ENCODE measurements at regions not wholly inside any gene's neighbourhood (a gene's known extent, or its start where the extent isn't known, plus 50 kb on each side); places are given as distances from the start of the nearest gene placed in this dataset.

- Histone ChIP-seq H2BK20ac (ENCODE audit: low read length) (no peak overlapping the region), H3K27me3 (replicated peaks in 1 of 4; ENCODE audit: control insufficient read depth in 3 of 4, extremely low read depth in 1 of 4, insufficient read depth in 3 of 4, low read length in 3 of 4) (no peaks in the 10 kb centered on the region), H3K4me3 (ENCODE audit: extremely low read depth in 1 of 4, insufficient read depth in 2 of 4, low read depth in 3 of 4, low read length in 4 of 4) (no peak overlapping the region), H3K79me2 (ENCODE audit: control insufficient read depth in 1 of 2, insufficient read depth in 2 of 2, low read length in 2 of 2) (no peaks in the 10 kb centered on the region), H3K79me1 (ENCODE audit: low read depth, low read length) (no peaks in the 10 kb centered on the region; the same call in 1 of the 2 replicates), H2BK15ac (ENCODE audit: low read length) (no peak overlapping the region), H3K4ac (replicated peaks; ENCODE audit: insufficient read length, low read depth, low read length) (no peak overlapping the region), H2BK5ac (ENCODE audit: low read depth, low read length) (no peak overlapping the region), H3K27ac (ENCODE audit: low read depth, low read length) (no peak overlapping the region), H3K9ac (replicated peaks in 1 of 4; ENCODE audit: extremely low read depth in 1 of 4, low read depth in 3 of 4, low read length in 3 of 4) (no peak overlapping the region), H3K23me2 (ENCODE audit: low read depth, low read length) (no peaks in the 10 kb centered on the region), H2AFZ (ENCODE audit: low read length) (no peak overlapping the region), H3K36me3 (ENCODE audit: control insufficient read depth in 2 of 4, insufficient read depth in 4 of 4, low read length in 3 of 4) (no peaks in the 10 kb centered on the region), H4K5ac (ENCODE audit: insufficient read length, low read depth, low read length) (no peak overlapping the region), H2BK12ac (ENCODE audit: low read depth, low read length) (no peak overlapping the region), H4K91ac (replicated peaks; ENCODE audit: insufficient read length, low read length) (no peak overlapping the region), H3K9me3 (ENCODE audit: insufficient read depth in 2 of 2, low read depth in 1 of 2, low read length in 1 of 2) (no peaks in the 10 kb centered on the region), H3K18ac (ENCODE audit: extremely low read depth, low read length) (no peak overlapping the region), H3K14ac (ENCODE audit: insufficient read length) (no peak overlapping the region), H2AK5ac (ENCODE audit: low read depth, low read length) (no peak overlapping the region), H3K56ac (replicated peaks; ENCODE audit: insufficient read length, low read depth, low read length) (no peak overlapping the region), H3K4me2 (ENCODE audit: insufficient read depth in 1 of 2, low read depth in 2 of 2, low read length in 2 of 2) (no peak overlapping the region), H3K23ac (ENCODE audit: insufficient read length) (no peak overlapping the region), H3K4me1 (replicated peaks in 1 of 4; ENCODE audit: control insufficient read depth in 3 of 4, insufficient read depth in 4 of 4, low read length in 3 of 4) (peaks cover 0 to 7% (median under 1%) of the 10 kb centered on the region in 4 experiments; a peak in 2 of 7 replicates), H2BK120ac (replicated peaks; ENCODE audit: low read depth, low read length) (no peak overlapping the region), H4K8ac (ENCODE audit: extremely low read depth, insufficient read depth, low read length) (no peak overlapping the region), H4K20me1 (replicated peaks in 1 of 2; ENCODE audit: control insufficient read depth in 1 of 2, insufficient read depth in 2 of 2, low read length in 2 of 2) (no peaks in the 10 kb centered on the region)
- DNase-seq (ENCODE audit: low read depth in 1 of 2, low spot score in 2 of 2) (no peak), FAIRE-seq (no peak)
- ChIA-PET CTCF (ENCODE audit: partially characterized antibody) (interaction anchor here (1.3 kb wide), 1 partner anchor 77 kb away, joined by 3 read pairs; no protein-coding TSS in a partner anchor), POLR2A (ENCODE audit: partially characterized antibody) (no interaction called here)
- WGBS, 2 experiments (ENCODE audit: extremely low coverage in 1 of 2, insufficient coverage in 1 of 2, insufficient read length in 1 of 2, insufficient replicate concordance in 2 of 2, low coverage in 1 of 2, low lambda C conversion rate in 2 of 2, missing lambda C conversion rate in 1 of 2): 90% methylated on average over 6 of the region's 6 CpGs; no CpG with 5 or more reads in 1 of the 2 experiments
- no peak for TF ChIP-seq CTCF (IDR thresholded peaks at IDR 0.05; ENCODE audit: control extremely low read depth in 1 of 3, insufficient read depth in 1 of 3, low read depth in 1 of 3, low read length in 3 of 3)
- no peak for TF ChIP-seq POLR2AphosphoS5 (IDR thresholded peaks at IDR 0.05; ENCODE audit: low read depth, low read length)
- TF ChIP-seq TCF12 (IDR thresholded peaks at IDR 0.05; ENCODE audit: low read depth, low read length): no peak
- TF ChIP-seq CHD1 (IDR thresholded peaks at IDR 0.05; ENCODE audit: low read depth, low read length): no peak
- no peak for TF ChIP-seq HDAC2 (IDR thresholded peaks at IDR 0.05; ENCODE audit: borderline replicate concordance in 1 of 2, low read depth in 2 of 2, low read length in 2 of 2)
- TF ChIP-seq NANOG (IDR thresholded peaks at IDR 0.05; ENCODE audit: insufficient read depth, low read depth, low read length, poor library complexity, severe bottlenecking): no peak
- TF ChIP-seq SP4 (IDR thresholded peaks at IDR 0.05; ENCODE audit: low read length): no peak
- TF ChIP-seq TBP (IDR thresholded peaks at IDR 0.05; ENCODE audit: low read depth, low read length): no peak
- TF ChIP-seq KDM1A (IDR thresholded peaks at IDR 0.05; ENCODE audit: borderline replicate concordance, low read length): no peak
- TF ChIP-seq ASH2L (IDR thresholded peaks at IDR 0.05; ENCODE audit: low read length): no peak
- TF ChIP-seq KDM5A (IDR thresholded peaks at IDR 0.05; ENCODE audit: low read length): no peak
- TF ChIP-seq SP2 (IDR thresholded peaks at IDR 0.05; ENCODE audit: low read length): no peak
- no peak for TF ChIP-seq SIRT6 (IDR thresholded peaks at IDR 0.05; ENCODE audit: low read length)
Measured at GRCh38 chr21:31424058-31424457, 80.0 kb upstream of the TIAM1 start.
